ENCODE measurements at regions not wholly inside any gene's neighbourhood (a gene's known extent, or its start where the extent isn't known, plus 50 kb on each side); places are given as distances from the start of the nearest gene placed in this dataset.
A peak's percentile ranks its signal among the peaks of the same experiment; 100 is the strongest.

GRCh38 chr7:114130866-114131265 lies 212.1 kb upstream of the PPP1R3A start:
- no peak for DNase-seq (ENCODE audit: low read depth in 2 of 3, low spot score in 2 of 3)

- no peak for DNase-seq (ENCODE audit: low read depth in 2 of 3, low spot score in 2 of 3)
Observed at GRCh38 chr7:114128880-114129279, 210.1 kb upstream of the PPP1R3A start.

- no peak for DNase-seq (ENCODE audit: low read depth in 2 of 3, low spot score in 2 of 3)
Observed at GRCh38 chr7:114126095-114126494, 207.3 kb upstream of the PPP1R3A start.

DNA sequence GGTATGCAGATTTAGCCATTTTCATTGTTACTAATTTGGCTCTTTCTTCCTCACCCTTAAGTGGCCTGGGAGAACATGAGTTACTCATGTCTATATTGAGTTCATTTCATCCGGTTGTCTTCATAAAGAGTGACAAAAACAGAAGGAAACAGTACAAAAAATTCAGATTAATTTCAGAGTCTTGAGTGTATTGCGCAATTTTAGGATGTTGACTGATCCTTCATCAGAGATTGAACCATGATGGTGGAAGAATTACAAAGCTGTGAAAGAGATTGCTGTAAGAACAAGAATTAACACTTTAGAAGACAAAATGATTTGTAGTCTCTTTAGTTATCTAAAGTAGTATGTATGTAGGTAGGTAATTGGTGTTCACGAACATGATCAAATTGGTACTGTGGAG lies 194.0 kb upstream of the PPP1R3A start:
- no peak for DNase-seq (ENCODE audit: low read depth in 2 of 3, low spot score in 2 of 3)

DNA sequence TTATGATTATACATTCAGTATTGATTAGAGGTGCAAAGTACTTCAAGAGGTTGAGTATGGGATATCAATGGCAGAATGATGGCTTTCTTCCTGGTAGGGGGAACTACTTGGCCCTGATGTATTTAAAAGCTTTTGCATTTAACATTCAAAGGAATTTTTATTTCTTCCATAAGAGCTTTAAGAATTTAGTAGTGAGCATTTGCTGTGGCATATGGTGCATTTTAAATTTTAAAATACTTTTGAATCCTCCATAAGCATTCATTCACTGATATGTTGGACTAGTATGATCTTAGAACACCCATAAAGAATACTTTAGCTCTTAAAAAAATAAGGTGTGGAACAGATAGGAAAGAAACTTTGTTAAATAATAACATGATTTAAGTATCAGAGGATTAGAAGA lies 191.9 kb upstream of the PPP1R3A start:
- no peak for DNase-seq (ENCODE audit: low read depth in 2 of 3, low spot score in 2 of 3)

GRCh38 chr7:114109721-114110120 lies 190.9 kb upstream of the PPP1R3A start:
- DNase-seq (ENCODE audit: low read depth in 2 of 3, low spot score in 2 of 3): no peak

DNA sequence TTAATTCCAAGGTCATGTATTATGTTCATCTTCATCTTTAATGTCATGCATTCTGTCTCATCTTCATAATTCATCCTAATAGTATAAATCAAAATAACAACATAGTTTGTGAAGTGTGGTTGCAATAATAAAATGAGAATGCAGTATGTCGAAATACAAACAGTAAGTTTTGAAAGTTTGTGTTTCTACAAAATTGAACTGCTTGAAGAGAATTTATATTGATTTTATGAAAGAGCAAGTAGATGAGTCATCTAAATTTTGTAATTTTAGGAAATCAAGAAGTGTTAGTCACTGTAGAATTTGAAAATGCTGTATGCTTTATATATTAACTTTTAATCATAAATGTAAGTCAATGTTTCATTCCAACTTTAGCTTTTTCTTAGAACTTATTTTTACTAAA lies 190.5 kb upstream of the PPP1R3A start:
- DNase-seq (ENCODE audit: low read depth in 2 of 3, low spot score in 2 of 3): no peak

DNA sequence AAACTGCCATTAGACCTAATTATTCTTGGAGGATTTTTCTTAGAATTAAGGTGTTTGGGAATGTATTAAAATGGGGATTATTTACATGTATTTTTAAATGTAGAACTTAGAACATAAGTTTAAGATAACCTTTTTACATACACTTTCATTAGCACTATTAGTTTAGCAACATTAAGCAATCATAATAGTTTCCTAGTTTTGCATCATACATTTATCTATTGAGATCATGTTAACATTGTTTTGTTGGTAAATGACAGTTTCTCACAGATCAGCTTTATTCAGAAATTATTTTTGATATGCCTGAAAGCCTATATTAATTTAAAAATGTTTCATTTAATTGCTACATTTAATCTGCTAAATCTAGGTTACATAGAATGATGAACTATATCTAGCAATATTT lies 189.7 kb upstream of the PPP1R3A start:
- DNase-seq (ENCODE audit: low read depth in 2 of 3, low spot score in 2 of 3): no peak

GRCh38 chr7:114107522-114107921 lies 188.7 kb upstream of the PPP1R3A start:
- DNase-seq (ENCODE audit: low read depth in 2 of 3, low spot score in 2 of 3): no peak

DNA sequence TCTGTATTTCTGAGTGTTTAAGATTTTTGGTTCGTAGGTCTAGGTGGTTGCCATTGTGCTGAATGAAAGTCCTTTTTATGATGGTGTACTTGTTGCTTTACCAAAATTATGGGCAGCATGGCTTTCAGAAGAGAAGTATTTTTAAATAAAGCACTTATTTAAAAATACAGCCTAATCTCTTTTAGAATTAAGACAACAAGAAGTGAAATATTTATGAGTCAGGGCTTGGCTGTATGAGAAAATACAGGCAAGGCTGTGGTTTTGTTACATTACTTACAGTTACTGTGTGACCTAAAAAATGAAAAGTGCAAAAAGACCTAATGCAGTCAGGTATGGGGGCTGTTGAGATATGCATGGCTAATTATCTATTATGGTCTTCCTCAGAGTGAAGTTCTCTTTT lies 185.2 kb upstream of the PPP1R3A start:
- no peak for DNase-seq (ENCODE audit: low read depth in 2 of 3, low spot score in 2 of 3)

DNA sequence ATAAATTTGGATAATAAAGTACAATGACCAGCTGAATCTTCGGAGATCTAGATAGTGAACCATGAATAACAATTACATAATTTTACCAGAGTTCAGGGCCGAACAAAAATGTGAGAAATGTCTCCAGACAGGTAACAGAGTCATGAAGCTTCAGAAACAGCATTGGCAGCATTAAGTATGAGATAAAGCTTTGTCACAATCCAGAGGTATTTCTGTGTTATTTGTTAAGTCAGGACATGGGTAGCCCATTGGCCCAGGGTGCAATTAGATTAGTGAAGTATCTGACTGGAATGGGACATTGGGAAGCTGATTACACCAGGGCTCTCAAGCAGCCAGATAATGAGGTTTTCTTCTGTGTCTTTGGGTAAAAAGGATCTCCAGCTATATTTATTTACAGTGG lies 184.2 kb upstream of the PPP1R3A start:
- no peak for DNase-seq (ENCODE audit: low read depth in 2 of 3, low spot score in 2 of 3)

DNA sequence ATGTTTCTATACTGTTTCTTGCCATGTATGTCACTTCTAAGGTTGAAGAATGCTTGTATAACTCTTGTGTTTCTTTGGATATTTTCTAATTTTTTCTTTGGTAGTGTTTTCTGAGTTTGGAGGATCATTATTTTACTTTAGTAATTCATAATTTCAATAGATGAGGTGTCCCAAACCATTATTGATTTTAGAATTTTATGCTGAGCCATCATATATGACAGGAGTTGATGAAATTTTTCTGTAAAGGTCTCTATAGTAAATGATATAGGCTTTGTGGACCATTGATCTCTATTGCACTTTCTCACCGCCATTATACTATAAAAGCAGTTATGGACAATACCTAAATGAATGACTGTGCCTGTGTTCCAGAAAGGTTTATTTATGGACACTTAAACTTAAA lies 183.3 kb upstream of the PPP1R3A start:
- no peak for DNase-seq (ENCODE audit: low read depth in 2 of 3, low spot score in 2 of 3)

DNA sequence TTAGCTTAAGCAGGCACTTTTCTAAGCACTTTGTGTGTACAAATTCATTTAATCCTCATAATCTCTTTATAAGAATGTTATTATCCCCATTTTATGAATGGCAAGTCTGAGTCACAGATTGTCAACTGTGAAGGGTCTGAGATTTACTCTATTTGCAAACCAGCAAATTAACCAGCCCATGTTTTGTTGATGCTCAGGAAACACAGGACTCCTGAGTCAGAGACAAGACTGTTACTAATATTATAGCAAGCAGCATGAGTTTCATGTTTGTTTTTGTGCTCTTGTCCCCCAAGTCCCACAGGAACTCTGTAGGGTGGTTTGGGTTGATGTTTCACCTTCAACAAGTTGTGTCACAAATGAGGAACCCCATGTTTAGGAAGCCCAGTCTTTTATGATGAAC lies 182.0 kb upstream of the PPP1R3A start:
- DNase-seq (ENCODE audit: low read depth in 2 of 3, low spot score in 2 of 3): no peak

- DNase-seq (ENCODE audit: low read depth in 2 of 3, low spot score in 2 of 3): no peak
Observed at GRCh38 chr7:114099337-114099736, 180.5 kb upstream of the PPP1R3A start.

DNA sequence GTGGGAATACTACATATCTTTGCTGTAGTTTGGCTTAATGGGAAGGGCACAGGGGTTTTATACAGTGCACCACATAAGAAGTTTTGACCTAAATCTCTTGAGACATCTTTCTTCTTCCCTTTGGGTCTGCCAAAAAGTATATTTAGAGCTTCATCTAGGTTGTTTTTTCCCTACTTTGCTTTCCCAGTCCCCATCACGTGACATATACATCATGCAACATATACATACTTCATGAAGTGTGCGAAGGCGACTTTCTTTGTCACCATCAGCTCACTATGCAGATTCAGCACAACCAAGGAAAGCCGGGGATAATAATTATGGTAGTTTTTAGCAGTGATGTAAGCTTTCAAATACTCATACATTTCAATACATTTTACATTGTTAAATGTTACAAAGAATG lies 177.1 kb upstream of the PPP1R3A start:
- DNase-seq (ENCODE audit: low read depth in 2 of 3, low spot score in 2 of 3): no peak

- DNase-seq (ENCODE audit: low read depth in 2 of 3, low spot score in 2 of 3): no peak
Observed at GRCh38 chr7:114088470-114088940, 169.7 kb upstream of the PPP1R3A start.

DNA sequence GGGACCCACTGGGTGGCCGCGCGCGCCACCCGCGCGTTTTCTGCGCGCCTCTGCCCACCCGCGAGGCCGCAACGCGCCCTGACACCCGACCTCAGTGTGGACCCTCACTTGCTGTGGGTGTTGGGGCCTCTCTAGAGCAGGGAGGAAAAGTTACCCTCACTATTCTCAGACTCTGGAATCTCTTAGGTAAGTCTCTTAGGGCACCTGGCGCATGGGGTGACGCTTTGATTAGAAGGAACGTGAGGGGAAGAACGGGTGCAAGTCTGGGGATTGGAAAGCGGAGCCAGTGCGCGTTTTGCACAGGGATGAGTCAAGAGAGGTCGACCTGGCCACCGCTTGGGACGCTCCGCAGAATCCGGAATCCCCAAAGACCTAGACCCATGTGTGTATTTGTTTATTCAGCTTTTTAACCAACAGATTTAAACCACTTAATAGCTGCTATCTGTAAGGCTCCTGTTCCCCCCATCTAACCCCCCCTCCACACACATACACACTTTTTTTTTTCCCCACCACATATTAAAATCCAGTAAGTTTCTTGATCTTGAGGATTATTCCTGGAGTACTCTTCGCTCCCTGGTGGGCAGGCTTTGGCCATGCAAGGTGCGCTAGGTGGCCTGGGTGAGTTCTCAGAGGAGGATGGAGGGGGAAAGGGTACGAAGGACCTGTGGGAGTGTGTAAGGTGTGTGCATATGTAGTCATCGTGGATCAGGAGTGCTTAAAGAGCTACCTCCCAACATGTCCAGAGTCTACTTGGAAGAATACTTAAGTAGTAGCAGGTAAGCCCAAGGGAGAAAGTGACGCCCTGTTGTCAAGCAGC lies 169.1 kb upstream of the PPP1R3A start:
- no peak for DNase-seq (ENCODE audit: low read depth in 2 of 3, low spot score in 2 of 3)

DNA sequence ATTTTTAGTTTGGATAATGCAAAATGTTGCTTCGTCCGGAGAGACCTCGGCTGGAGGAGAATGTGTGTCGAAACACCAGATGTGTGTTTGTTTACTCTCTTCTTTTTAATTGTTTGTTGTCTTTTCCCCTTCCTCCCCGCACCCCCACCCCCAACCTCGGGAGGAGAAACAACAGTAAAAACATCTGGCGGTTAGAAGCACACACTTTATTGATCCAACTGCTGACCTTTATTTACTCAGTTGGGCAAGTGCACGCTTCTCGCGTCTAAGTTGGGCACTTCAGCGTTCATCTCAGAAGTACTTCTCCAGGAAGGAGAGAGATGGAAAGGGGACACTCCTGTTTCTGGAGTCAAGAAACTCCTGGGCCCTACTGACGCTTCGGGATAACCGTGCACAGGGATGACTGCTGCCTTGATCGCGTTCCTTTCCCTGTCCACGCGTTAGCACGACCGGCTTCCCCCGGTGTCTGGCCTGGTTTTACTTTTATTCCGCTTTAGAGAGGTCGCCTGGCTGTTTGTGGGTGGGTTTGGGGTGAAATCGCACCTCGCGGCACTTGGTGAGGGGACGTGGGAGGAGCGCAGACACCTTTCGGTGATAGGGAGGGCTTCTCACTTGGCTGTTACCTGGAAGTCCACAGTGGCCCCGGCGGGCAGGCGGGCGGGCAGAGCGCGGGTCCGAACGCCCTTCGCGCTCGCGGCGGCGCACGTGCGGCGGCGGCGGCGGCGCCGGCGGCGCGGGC lies 168.3 kb upstream of the PPP1R3A start:
- DNase-seq (ENCODE audit: low read depth in 2 of 3, low spot score in 2 of 3): no peak

- no peak for DNase-seq (ENCODE audit: low read depth in 2 of 3, low spot score in 2 of 3)
Observed at GRCh38 chr7:114086537-114086913, 167.7 kb upstream of the PPP1R3A start.

DNA sequence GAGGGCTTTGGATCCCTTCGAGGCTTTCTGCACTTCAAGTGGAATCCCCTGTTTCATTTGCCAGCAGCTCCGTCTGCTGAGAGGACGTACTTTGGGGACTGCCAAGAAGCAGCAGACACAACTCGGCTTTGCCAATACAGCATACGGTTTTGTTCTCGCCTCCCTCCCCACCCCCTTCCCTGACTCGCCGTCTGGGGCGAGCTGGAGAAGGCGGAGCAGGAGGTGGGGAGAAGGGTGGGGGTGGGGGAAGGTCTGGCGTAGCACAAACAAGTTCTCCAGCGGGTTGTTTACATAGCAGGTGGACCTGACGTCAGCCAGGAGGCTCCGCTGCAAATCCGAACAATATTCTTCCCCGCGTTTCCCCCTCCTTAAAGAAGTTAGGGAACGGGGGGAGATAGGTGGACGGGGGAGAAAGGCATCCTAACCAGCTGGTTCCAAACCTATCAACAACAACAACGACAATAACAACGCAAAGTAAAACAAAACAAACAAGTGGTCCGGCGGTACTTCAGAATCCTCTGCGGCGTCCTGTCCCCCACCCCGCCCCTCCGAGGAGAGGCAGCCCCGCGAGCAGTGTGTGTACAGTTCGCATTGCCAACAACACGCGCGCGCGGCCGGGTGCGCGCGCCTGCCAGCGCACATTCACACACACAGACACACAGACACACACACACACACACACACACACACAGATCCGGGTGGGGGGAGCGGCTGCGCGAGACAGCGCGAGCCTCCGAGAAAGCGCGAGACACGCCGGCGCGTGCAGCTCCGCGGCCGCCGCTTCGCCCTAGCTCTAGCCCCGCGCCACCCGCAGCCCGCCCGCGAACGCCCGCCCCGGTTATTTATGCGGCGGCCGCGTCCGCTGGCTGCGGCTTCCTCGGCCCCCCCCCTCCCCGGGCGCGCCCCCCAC lies 167.0 kb upstream of the PPP1R3A start:
- peak in 1 of 3 experiments; percentile 13 for DNase-seq (ENCODE audit: low read depth in 2 of 3, low spot score in 2 of 3)

GRCh38 chr7:114085313-114085591 lies 166.4 kb upstream of the PPP1R3A start:
- peak in 1 of 3 experiments; percentile 1 for DNase-seq (ENCODE audit: low read depth in 2 of 3, low spot score in 2 of 3)

Data from activated CD8-positive, alpha-beta memory T cell treated with anti-CD3 and anti-CD28 coated beads for 48 hours (primary cell).